HepG2 (cell line): ENCODE measurements at regions not wholly inside any gene's neighbourhood (a gene's known extent, or its start where the extent isn't known, plus 50 kb on each side); places are given as distances from the start of the nearest gene placed in this dataset.

ENCODE experiments used
- MZF1 ChIP-seq: sonication (generic); formaldehyde crosslinking; IDR thresholded peaks from 2 replicates; pipeline ENCODE4 v1.8.1; 2023; ENCODE audit warnings: mild to moderate bottlenecking, missing genetic modification reagents, borderline replicate concordance
- PAX8 ChIP-seq: sonication (generic); formaldehyde crosslinking; IDR thresholded peaks from 2 replicates; pipeline ENCODE4 v1.8.0; 2022; ENCODE audit warnings: mild to moderate bottlenecking, missing genetic modification reagents, borderline replicate concordance
- PTBP1 ChIP-seq: fragments of 200-400 bp; formaldehyde crosslinking; IDR thresholded peaks from 2 replicates; pipeline ENCODE4 v1.6.1; 2018; ENCODE audit warnings: low read length, low read depth; ENCODE audit not compliant: poor library complexity, severe bottlenecking
- RAD21 ChIP-seq: fragments of 450-650 bp; formaldehyde crosslinking; IDR thresholded peaks from 2 replicates; pipeline ENCODE4 v1.5.0; 2020; ENCODE audit warnings: mild to moderate bottlenecking
- ZNF672 ChIP-seq: sonication (generic); formaldehyde crosslinking; IDR thresholded peaks from 2 replicates; pipeline ENCODE4 v1.8.1; 2022; ENCODE audit warnings: missing genetic modification reagents
- ZNF780A ChIP-seq: sonication (generic); formaldehyde crosslinking; IDR thresholded peaks from 2 replicates; pipeline ENCODE4 v1.8.0; 2022; ENCODE audit warnings: mild to moderate bottlenecking, missing genetic modification reagents, moderate library complexity
- TF ChIP-seq, protein P1 (sequence below): sonication (generic); formaldehyde crosslinking; IDR thresholded peaks from 2 replicates; pipeline ENCODE4 v1.5.0; 2020; ENCODE audit warnings: mild to moderate bottlenecking, missing genetic modification reagents, moderate library complexity

- TF ChIP-seq ZNF672 (no peak), ZNF780A (CRISPR knock-in tag) (no peak), PTBP1 (no peak), PAX8 (CRISPR knock-in tag) (no peak), MZF1 (no peak), RAD21 (no peak)
- TF ChIP-seq, protein P1, sequence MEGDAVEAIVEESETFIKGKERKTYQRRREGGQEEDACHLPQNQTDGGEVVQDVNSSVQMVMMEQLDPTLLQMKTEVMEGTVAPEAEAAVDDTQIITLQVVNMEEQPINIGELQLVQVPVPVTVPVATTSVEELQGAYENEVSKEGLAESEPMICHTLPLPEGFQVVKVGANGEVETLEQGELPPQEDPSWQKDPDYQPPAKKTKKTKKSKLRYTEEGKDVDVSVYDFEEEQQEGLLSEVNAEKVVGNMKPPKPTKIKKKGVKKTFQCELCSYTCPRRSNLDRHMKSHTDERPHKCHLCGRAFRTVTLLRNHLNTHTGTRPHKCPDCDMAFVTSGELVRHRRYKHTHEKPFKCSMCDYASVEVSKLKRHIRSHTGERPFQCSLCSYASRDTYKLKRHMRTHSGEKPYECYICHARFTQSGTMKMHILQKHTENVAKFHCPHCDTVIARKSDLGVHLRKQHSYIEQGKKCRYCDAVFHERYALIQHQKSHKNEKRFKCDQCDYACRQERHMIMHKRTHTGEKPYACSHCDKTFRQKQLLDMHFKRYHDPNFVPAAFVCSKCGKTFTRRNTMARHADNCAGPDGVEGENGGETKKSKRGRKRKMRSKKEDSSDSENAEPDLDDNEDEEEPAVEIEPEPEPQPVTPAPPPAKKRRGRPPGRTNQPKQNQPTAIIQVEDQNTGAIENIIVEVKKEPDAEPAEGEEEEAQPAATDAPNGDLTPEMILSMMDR (CRISPR knock-in tag) = no peak
These were observed 370.8 kb upstream of the RIOK2 start for GRCh38 chr5:97553604-97554452.
